ENCODE measurements at regions not wholly inside any gene's neighbourhood (a gene's known extent, or its start where the extent isn't known, plus 50 kb on each side); places are given as distances from the start of the nearest gene placed in this dataset.
"Not testable (repeated sequence)": the region's sequence is repeated elsewhere in the genome, so short reads cannot be mapped to it uniquely, and the experiment has no call there.

DNA sequence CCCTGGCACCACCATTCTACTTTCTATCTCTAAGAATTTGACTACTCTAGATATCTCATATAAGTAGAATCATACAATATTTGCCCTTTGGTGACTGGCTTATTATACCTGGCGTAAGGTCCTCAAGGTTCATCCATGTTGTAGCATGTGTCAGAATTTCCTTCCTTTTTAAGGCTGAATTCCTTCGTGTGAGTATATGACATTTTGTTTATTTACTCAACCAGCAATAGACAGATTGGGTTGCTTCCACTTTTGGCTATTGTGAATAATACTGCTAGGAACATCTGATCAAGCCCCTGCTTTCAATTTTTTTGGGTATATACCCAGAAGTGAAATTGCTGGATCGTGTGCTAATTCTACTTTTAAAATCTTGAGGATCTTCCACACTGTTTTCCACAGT, 232.8 kb upstream of the MCHR2 start:
- no peaks in the 10 kb centered on the region for H3K27me3 ChIP-seq (ENCODE audit: low read depth, low read length)
- no peaks in the 10 kb centered on the region for H3K4me1 ChIP-seq (ENCODE audit: control insufficient read depth in 1 of 2, insufficient read depth in 2 of 2, low read length in 2 of 2)
- H3K4me3 ChIP-seq (ENCODE audit: low read depth in 1 of 2, low read length in 2 of 2): no peak overlapping the region
- no peaks in the 10 kb centered on the region for H3K9me3 ChIP-seq (ENCODE audit: control insufficient read depth in 1 of 2, low read length in 2 of 2)
- no peak overlapping the region for H3K27ac ChIP-seq (ENCODE audit: low read length)
- no peaks in the 10 kb centered on the region for H3K36me3 ChIP-seq (ENCODE audit: control insufficient read depth in 1 of 2, insufficient read depth in 2 of 2, low read length in 2 of 2)

- not testable (repeated sequence) for H3K27ac ChIP-seq (ENCODE audit: low read length); H3K36me3 ChIP-seq (ENCODE audit: control insufficient read depth in 1 of 2, insufficient read depth in 2 of 2, low read length in 2 of 2); H3K27me3 ChIP-seq (ENCODE audit: low read depth, low read length); H3K9me3 ChIP-seq (ENCODE audit: control insufficient read depth in 1 of 2, low read length in 2 of 2); H3K4me1 ChIP-seq (ENCODE audit: control insufficient read depth in 1 of 2, insufficient read depth in 2 of 2, low read length in 2 of 2); H3K4me3 ChIP-seq (ENCODE audit: low read depth in 1 of 2, low read length in 2 of 2)
These were observed 229.9 kb upstream of the MCHR2 start for GRCh38 chr6:100223952-100224351.

- Histone ChIP-seq H3K27me3 (ENCODE audit: low read depth, low read length) (no peaks in the 10 kb centered on the region), H3K9me3 (ENCODE audit: control insufficient read depth in 1 of 2, low read length in 2 of 2) (no peaks in the 10 kb centered on the region), H3K4me3 (ENCODE audit: low read depth in 1 of 2, low read length in 2 of 2) (no peak overlapping the region), H3K27ac (ENCODE audit: low read length) (no peak overlapping the region), H3K4me1 (ENCODE audit: control insufficient read depth in 1 of 2, insufficient read depth in 2 of 2, low read length in 2 of 2) (no peaks in the 10 kb centered on the region), H3K36me3 (ENCODE audit: control insufficient read depth in 1 of 2, insufficient read depth in 2 of 2, low read length in 2 of 2) (no peaks in the 10 kb centered on the region)
These were observed 226.5 kb upstream of the MCHR2 start for GRCh38 chr6:100220543-100220942.

GRCh38 chr6:100217225-100218012, 223.4 kb upstream of the MCHR2 start:
- Histone ChIP-seq H3K4me3 (ENCODE audit: low read depth in 1 of 2, low read length in 2 of 2) (no peak overlapping the region), H3K4me1 (ENCODE audit: control insufficient read depth in 1 of 2, insufficient read depth in 2 of 2, low read length in 2 of 2) (no peaks in the 10 kb centered on the region), H3K27ac (ENCODE audit: low read length) (no peak overlapping the region), H3K27me3 (ENCODE audit: low read depth, low read length) (no peaks in the 10 kb centered on the region), H3K9me3 (ENCODE audit: control insufficient read depth in 1 of 2, low read length in 2 of 2) (no peaks in the 10 kb centered on the region), H3K36me3 (ENCODE audit: control insufficient read depth in 1 of 2, insufficient read depth in 2 of 2, low read length in 2 of 2) (no peaks in the 10 kb centered on the region)

- Histone ChIP-seq H3K9me3 (ENCODE audit: control insufficient read depth in 1 of 2, low read length in 2 of 2) (no peaks in the 10 kb centered on the region), H3K27ac (ENCODE audit: low read length) (no peak overlapping the region), H3K4me3 (ENCODE audit: low read depth in 1 of 2, low read length in 2 of 2) (no peak overlapping the region), H3K36me3 (ENCODE audit: control insufficient read depth in 1 of 2, insufficient read depth in 2 of 2, low read length in 2 of 2) (no peaks in the 10 kb centered on the region), H3K4me1 (ENCODE audit: control insufficient read depth in 1 of 2, insufficient read depth in 2 of 2, low read length in 2 of 2) (no peaks in the 10 kb centered on the region), H3K27me3 (ENCODE audit: low read depth, low read length) (no peaks in the 10 kb centered on the region)
These were observed 222.7 kb upstream of the MCHR2 start for GRCh38 chr6:100216760-100217159.

- no peaks in the 10 kb centered on the region for H3K9me3 ChIP-seq (ENCODE audit: control insufficient read depth in 1 of 2, low read length in 2 of 2)
- H3K36me3 ChIP-seq (ENCODE audit: control insufficient read depth in 1 of 2, insufficient read depth in 2 of 2, low read length in 2 of 2): no peaks in the 10 kb centered on the region
- no peaks in the 10 kb centered on the region for H3K27me3 ChIP-seq (ENCODE audit: low read depth, low read length)
- no peak overlapping the region for H3K27ac ChIP-seq (ENCODE audit: low read length)
- no peaks in the 10 kb centered on the region for H3K4me1 ChIP-seq (ENCODE audit: control insufficient read depth in 1 of 2, insufficient read depth in 2 of 2, low read length in 2 of 2)
- no peak overlapping the region for H3K4me3 ChIP-seq (ENCODE audit: low read depth in 1 of 2, low read length in 2 of 2)
These were observed 218.1 kb upstream of the MCHR2 start for GRCh38 chr6:100212131-100212530.

DNA sequence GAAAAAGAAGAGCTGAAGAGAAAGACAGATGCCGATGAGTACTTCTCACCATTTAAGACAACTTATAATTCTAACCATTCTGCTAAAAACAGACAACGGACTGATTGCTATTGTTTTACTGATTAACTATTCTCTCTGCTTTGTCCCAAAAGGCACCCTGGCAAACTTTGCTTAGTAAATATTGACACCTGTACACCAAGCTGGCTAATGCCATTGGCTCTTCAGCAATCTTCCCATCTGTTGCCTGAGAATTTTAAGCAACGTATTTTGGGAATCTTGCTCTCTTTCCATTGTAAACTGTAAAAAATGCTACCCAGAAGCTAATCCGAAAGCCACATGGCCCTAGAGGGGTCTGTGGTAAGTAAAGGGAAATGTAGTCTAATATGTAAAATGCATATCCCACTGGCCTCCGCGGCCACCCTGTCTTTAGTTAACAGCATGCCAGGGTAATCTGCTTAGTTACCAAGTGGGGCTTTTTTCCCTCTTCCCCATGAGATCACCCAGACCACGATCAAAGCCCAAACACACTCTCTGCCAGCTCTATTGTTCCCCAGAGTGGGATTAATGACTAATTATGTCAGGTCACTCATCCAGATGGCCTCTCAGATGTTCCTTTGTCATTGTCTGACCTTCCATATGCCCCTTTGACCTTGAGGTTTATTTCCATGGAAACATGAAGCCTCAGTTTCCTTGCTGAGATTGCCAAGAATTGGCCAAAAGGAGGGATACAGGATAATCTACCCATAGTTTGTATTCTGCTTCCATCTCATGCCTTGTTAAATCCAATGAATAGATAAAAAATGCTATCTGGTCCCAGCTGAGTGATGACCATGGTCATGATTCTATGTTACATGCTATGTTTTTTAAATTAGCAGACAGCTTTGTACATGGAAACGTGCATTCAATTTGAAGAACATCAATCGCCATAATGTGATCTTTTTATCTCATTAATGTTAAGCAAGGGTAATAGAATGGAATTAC, 216.4 kb upstream of the MCHR2 start:
- Histone ChIP-seq H3K4me3 (ENCODE audit: low read depth in 1 of 2, low read length in 2 of 2) (no peak overlapping the region), H3K36me3 (ENCODE audit: control insufficient read depth in 1 of 2, insufficient read depth in 2 of 2, low read length in 2 of 2) (no peaks in the 10 kb centered on the region), H3K9me3 (ENCODE audit: control insufficient read depth in 1 of 2, low read length in 2 of 2) (no peaks in the 10 kb centered on the region), H3K4me1 (ENCODE audit: control insufficient read depth in 1 of 2, insufficient read depth in 2 of 2, low read length in 2 of 2) (no peaks in the 10 kb centered on the region), H3K27me3 (ENCODE audit: low read depth, low read length) (no peaks in the 10 kb centered on the region), H3K27ac (ENCODE audit: low read length) (no peak overlapping the region)

DNA sequence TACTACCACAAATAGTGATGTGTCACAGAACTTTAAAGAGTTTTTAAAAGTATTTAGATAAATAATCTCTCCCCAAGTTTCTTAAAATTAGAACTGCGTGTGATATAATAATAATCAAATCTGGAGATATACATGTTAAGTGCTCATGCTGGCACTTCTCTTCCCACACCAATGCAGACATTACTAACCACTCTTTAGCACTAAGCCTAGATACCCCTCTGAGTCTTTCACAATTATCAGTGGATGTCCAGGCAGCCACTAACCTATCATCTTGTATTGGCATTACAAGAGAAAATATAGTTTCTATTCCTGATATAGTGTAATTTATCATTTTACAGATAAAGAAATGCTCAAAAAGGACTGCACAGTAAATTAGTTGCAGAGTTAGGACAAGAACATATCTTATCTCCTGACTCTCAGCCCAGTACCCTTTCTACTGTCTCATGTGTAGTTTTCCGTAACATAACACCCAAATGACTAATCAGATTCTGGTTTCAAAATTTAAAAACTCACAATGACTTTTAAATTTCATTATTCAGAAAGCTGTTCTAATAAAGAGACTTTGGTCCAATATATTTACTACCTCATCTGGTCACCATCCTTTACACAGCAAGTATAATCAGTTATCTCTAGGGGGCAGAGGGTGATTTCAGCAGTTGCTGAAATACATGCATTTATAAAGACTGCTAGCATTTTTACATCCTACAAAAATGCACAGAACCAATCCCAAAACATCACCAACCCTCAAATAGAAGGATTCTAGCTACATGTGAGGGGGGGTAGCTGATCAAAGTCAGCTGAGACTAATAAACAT, 215.5 kb upstream of the MCHR2 start:
- H3K9me3 ChIP-seq (ENCODE audit: control insufficient read depth in 1 of 2, low read length in 2 of 2): no peaks in the 10 kb centered on the region
- no peak overlapping the region for H3K4me3 ChIP-seq (ENCODE audit: low read depth in 1 of 2, low read length in 2 of 2)
- H3K27ac ChIP-seq (ENCODE audit: low read length): no peak overlapping the region
- no peaks in the 10 kb centered on the region for H3K4me1 ChIP-seq (ENCODE audit: control insufficient read depth in 1 of 2, insufficient read depth in 2 of 2, low read length in 2 of 2)
- H3K36me3 ChIP-seq (ENCODE audit: control insufficient read depth in 1 of 2, insufficient read depth in 2 of 2, low read length in 2 of 2): no peaks in the 10 kb centered on the region
- H3K27me3 ChIP-seq (ENCODE audit: low read depth, low read length): no peaks in the 10 kb centered on the region

DNA sequence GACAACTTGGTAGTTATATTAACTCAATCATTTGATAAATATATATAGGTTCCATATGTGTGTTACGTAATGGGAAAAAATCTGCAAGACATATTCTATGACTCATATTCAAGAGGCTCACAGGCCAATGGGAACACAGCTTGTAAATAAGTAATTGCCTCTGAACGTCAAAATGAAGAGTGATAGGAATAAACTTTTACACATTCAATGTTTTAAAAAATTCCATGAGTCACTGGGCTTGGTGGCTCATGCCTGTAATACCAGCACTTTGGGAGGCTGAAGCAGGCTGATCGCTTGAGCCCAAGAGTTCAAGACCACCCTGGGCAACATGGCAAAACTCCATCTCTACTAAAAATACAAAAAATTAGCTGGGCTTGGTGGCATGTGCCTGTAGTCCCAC, 209.4 kb upstream of the MCHR2 start:
- no peak overlapping the region for H3K27ac ChIP-seq (ENCODE audit: low read length)

DNA sequence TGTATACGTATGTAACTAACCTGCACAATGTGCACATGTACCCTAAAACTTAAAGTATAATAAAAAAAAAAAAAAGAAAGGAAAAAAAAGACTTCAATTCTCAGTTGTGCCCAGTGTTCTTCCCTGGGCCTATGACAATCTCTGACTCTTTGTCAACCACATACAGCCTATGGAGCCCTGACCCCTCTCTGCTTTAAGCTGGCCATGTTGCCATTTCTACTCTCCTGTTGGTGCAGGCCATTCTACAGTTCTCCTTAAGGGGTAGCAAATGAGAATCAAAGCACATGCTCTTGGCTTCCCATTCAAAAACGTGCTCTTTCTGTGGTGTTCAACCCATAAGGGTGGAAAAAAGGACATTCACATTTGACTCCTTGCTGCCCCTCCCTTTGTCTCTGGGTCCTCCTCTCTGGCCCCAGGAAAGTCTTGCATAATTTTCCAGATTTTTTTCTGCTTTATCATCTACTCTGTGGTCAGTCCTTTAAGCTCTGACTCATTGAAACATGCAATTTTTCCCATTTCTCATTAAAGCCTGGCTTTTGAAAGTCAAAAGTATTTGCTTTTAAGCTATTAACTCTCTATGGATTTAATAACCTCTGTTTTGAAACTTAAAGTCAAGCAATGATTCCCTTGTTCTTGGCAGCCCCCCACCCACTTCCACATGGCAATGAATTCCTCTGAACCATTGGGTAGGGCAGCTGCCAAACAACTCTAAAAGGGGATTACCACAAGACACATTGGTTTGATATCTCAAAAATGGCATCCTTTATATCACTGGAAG, 208.6 kb upstream of the MCHR2 start:
- H3K36me3 ChIP-seq (ENCODE audit: control insufficient read depth in 1 of 2, insufficient read depth in 2 of 2, low read length in 2 of 2): no peaks in the 10 kb centered on the region
- H3K27ac ChIP-seq (ENCODE audit: low read length): no peak overlapping the region
- no peaks in the 10 kb centered on the region for H3K27me3 ChIP-seq (ENCODE audit: low read depth, low read length)
- no peaks in the 10 kb centered on the region for H3K9me3 ChIP-seq (ENCODE audit: control insufficient read depth in 1 of 2, low read length in 2 of 2)
- no peak overlapping the region for H3K4me3 ChIP-seq (ENCODE audit: low read depth in 1 of 2, low read length in 2 of 2)
- H3K4me1 ChIP-seq (ENCODE audit: control insufficient read depth in 1 of 2, insufficient read depth in 2 of 2, low read length in 2 of 2): no peaks in the 10 kb centered on the region

More for the DNA sequence above, 209.4 kb upstream of the MCHR2 start:
- Histone ChIP-seq H3K9me3 (ENCODE audit: control insufficient read depth in 1 of 2, low read length in 2 of 2) (no peaks in the 10 kb centered on the region), H3K27me3 (ENCODE audit: low read depth, low read length) (no peaks in the 10 kb centered on the region), H3K4me3 (ENCODE audit: low read depth in 1 of 2, low read length in 2 of 2) (no peak overlapping the region), H3K36me3 (ENCODE audit: control insufficient read depth in 1 of 2, insufficient read depth in 2 of 2, low read length in 2 of 2) (no peaks in the 10 kb centered on the region), H3K4me1 (ENCODE audit: control insufficient read depth in 1 of 2, insufficient read depth in 2 of 2, low read length in 2 of 2) (no peaks in the 10 kb centered on the region)
